ENCODE measurements at regions not wholly inside any gene's neighbourhood (a gene's known extent, or its start where the extent isn't known, plus 50 kb on each side); places are given as distances from the start of the nearest gene placed in this dataset.
A peak's percentile ranks its signal among the peaks of the same experiment; 100 is the strongest.

- Mint-ChIP-seq H3K4me3 (no peak overlapping the region), H3K27ac (peak overlapping the region; percentile 42), H3K27me3 (ENCODE audit: insufficient read depth) (peaks cover 6% of the 10 kb centered on the region), H3K9me3 (no peaks in the 10 kb centered on the region), H3K4me1 (ENCODE audit: low read depth) (peaks cover 80% of the 10 kb centered on the region), H3K36me3 (ENCODE audit: low read depth) (peaks cover 55% of the 10 kb centered on the region)
- TF ChIP-seq CTCF (IDR thresholded peaks at IDR 0.05): no peak
- no peak for DNase-seq
Measured at GRCh38 chr17:63344383-63344782, 101.7 kb downstream of the CYB561 start.

GRCh38 chr17:63345611-63346010 lies 100.5 kb downstream of the CYB561 start:
- TF ChIP-seq CTCF (IDR thresholded peaks at IDR 0.05): no peak
- peaks cover 6% of the 10 kb centered on the region for H3K27me3 Mint-ChIP-seq (ENCODE audit: insufficient read depth)
- H3K9me3 Mint-ChIP-seq: no peaks in the 10 kb centered on the region
- peak overlapping the region; percentile 1; the same call in 1 of the 2 replicates for H3K4me3 Mint-ChIP-seq
- DNase-seq: peak; percentile 82
- peaks cover 92% of the 10 kb centered on the region for H3K4me1 Mint-ChIP-seq (ENCODE audit: low read depth)
- peaks cover 55% of the 10 kb centered on the region for H3K36me3 Mint-ChIP-seq (ENCODE audit: low read depth)
- peak overlapping the region; percentile 42 for H3K27ac Mint-ChIP-seq

- Mint-ChIP-seq H3K4me1 (ENCODE audit: low read depth) (peaks cover 97% of the 10 kb centered on the region), H3K9me3 (no peaks in the 10 kb centered on the region), H3K4me3 (no peak overlapping the region), H3K27me3 (ENCODE audit: insufficient read depth) (peaks cover 5% of the 10 kb centered on the region; the same call in 1 of the 2 replicates), H3K36me3 (ENCODE audit: low read depth) (peaks cover 52% of the 10 kb centered on the region), H3K27ac (peak overlapping the region; percentile 65)
- no peak for TF ChIP-seq CTCF (IDR thresholded peaks at IDR 0.05)
- no peak for DNase-seq
Measured at GRCh38 chr17:63347475-63347874, 98.6 kb downstream of the CYB561 start.

- H3K4me3 Mint-ChIP-seq: peak overlapping the region; percentile 44
- no peak for TF ChIP-seq CTCF (IDR thresholded peaks at IDR 0.05)
- peak overlapping the region; percentile 89 for H3K27ac Mint-ChIP-seq
- H3K36me3 Mint-ChIP-seq (ENCODE audit: low read depth): peaks cover 56% of the 10 kb centered on the region
- H3K27me3 Mint-ChIP-seq (ENCODE audit: insufficient read depth): peaks cover 8% of the 10 kb centered on the region; the same call in 1 of the 2 replicates
- DNase-seq: peak; percentile 89
- peaks cover 100% of the 10 kb centered on the region for H3K4me1 Mint-ChIP-seq (ENCODE audit: low read depth)
- no peaks in the 10 kb centered on the region for H3K9me3 Mint-ChIP-seq
Measured at GRCh38 chr17:63349478-63350000, 96.6 kb downstream of the CYB561 start.

- peaks cover 100% of the 10 kb centered on the region for H3K4me1 Mint-ChIP-seq (ENCODE audit: low read depth)
- no peak for TF ChIP-seq CTCF (IDR thresholded peaks at IDR 0.05)
- peaks cover 65% of the 10 kb centered on the region for H3K36me3 Mint-ChIP-seq (ENCODE audit: low read depth)
- no peaks in the 10 kb centered on the region for H3K9me3 Mint-ChIP-seq
- H3K27ac Mint-ChIP-seq: peak overlapping the region; percentile 89
- peak overlapping the region; percentile 44 for H3K4me3 Mint-ChIP-seq
- peaks cover 8% of the 10 kb centered on the region; the same call in 1 of the 2 replicates for H3K27me3 Mint-ChIP-seq (ENCODE audit: insufficient read depth)
- DNase-seq: no peak
Measured at GRCh38 chr17:63350364-63350763, 95.7 kb downstream of the CYB561 start.

Measured in HFFc6 (cell line).